ENCODE measurements at regions not wholly inside any gene's neighbourhood (a gene's known extent, or its start where the extent isn't known, plus 50 kb on each side); places are given as distances from the start of the nearest gene placed in this dataset.

- TF ChIP-seq, protein P1, sequence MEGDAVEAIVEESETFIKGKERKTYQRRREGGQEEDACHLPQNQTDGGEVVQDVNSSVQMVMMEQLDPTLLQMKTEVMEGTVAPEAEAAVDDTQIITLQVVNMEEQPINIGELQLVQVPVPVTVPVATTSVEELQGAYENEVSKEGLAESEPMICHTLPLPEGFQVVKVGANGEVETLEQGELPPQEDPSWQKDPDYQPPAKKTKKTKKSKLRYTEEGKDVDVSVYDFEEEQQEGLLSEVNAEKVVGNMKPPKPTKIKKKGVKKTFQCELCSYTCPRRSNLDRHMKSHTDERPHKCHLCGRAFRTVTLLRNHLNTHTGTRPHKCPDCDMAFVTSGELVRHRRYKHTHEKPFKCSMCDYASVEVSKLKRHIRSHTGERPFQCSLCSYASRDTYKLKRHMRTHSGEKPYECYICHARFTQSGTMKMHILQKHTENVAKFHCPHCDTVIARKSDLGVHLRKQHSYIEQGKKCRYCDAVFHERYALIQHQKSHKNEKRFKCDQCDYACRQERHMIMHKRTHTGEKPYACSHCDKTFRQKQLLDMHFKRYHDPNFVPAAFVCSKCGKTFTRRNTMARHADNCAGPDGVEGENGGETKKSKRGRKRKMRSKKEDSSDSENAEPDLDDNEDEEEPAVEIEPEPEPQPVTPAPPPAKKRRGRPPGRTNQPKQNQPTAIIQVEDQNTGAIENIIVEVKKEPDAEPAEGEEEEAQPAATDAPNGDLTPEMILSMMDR (IDR thresholded peaks at IDR 0.05), result no peak
- Histone ChIP-seq H3K9me3 (ENCODE audit: control insufficient read depth in 1 of 2, insufficient read depth in 1 of 2, low read length in 2 of 2) (no peaks in the 10 kb centered on the region), H3K27ac (ENCODE audit: low read depth in 1 of 2, low read length in 2 of 2) (no peak overlapping the region), H3K4me1 (ENCODE audit: insufficient read depth, low read length) (no peaks in the 10 kb centered on the region), H3K36me3 (ENCODE audit: insufficient read depth, low read length) (no peaks in the 10 kb centered on the region), H3K27me3 (ENCODE audit: control insufficient read depth in 1 of 2, insufficient read depth in 2 of 2, low read length in 2 of 2) (no peaks in the 10 kb centered on the region), H3K4me3 (ENCODE audit: low read length) (no peak overlapping the region)
- no peaks in the 10 kb centered on the region for H3K9me3 Mint-ChIP-seq
- H3K4me3 Mint-ChIP-seq, result no peak overlapping the region
- intact Hi-C loops (cut with DNase I, micrococcal nuclease), result no loop called here
- H3K27ac Mint-ChIP-seq, result no peak overlapping the region
- H3K27me3 Mint-ChIP-seq, result no peaks in the 10 kb centered on the region
- DNase-seq (no peak), ATAC-seq (ENCODE audit: poor library complexity) (no peak)
- H3K36me3 Mint-ChIP-seq (ENCODE audit: low read depth), result no peaks in the 10 kb centered on the region
- no peaks in the 10 kb centered on the region for H3K4me1 Mint-ChIP-seq (ENCODE audit: low read depth)
- CTCF ChIA-PET, result no interaction called here
- POLR2A ChIA-PET, result no interaction called here
Measured at GRCh38 chr12:88338486-88338885, 196.4 kb downstream of the TMTC3 start.

GRCh38 chr12:88339254-88339949 lies 197.3 kb downstream of the TMTC3 start:
- Histone ChIP-seq H3K9me3 (ENCODE audit: control insufficient read depth in 1 of 2, insufficient read depth in 1 of 2, low read length in 2 of 2) (no peaks in the 10 kb centered on the region), H3K4me1 (ENCODE audit: insufficient read depth, low read length) (no peaks in the 10 kb centered on the region), H3K4me3 (ENCODE audit: low read length) (no peak overlapping the region), H3K27ac (ENCODE audit: low read depth in 1 of 2, low read length in 2 of 2) (no peak overlapping the region), H3K27me3 (ENCODE audit: control insufficient read depth in 1 of 2, insufficient read depth in 2 of 2, low read length in 2 of 2) (no peaks in the 10 kb centered on the region), H3K36me3 (ENCODE audit: insufficient read depth, low read length) (no peaks in the 10 kb centered on the region)
- TF ChIP-seq, protein P1 (IDR thresholded peaks at IDR 0.05), result no peak
- Mint-ChIP-seq H3K27ac (no peak overlapping the region), H3K36me3 (ENCODE audit: low read depth) (no peaks in the 10 kb centered on the region), H3K4me3 (no peak overlapping the region), H3K4me1 (ENCODE audit: low read depth) (no peaks in the 10 kb centered on the region), H3K27me3 (no peaks in the 10 kb centered on the region), H3K9me3 (no peaks in the 10 kb centered on the region)
- ChIA-PET POLR2A (no interaction called here), CTCF (no interaction called here)
- ATAC-seq (ENCODE audit: poor library complexity) (no peak), DNase-seq (no peak)
- intact Hi-C loops (cut with DNase I, micrococcal nuclease), result no loop called here

DNA sequence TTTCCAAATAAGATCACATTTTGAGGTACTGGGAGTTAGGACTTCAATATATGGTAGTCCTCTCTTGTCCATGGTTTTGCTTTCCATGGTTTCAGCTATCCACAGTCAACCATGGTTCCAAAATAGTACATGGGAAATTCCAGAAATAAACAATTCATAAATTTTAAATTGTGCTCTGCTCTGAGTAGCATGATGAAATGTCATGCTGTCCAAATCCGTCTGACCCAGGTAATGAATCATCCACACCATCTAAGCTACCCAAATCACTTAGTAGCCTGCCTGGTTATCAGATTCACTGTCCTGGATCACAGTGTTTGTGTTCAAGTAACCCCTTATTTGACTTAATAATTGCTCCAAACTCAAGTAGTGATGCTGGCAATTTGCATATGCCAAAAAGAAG lies 197.9 kb downstream of the TMTC3 start:
- Histone ChIP-seq H3K27me3 (ENCODE audit: control insufficient read depth in 1 of 2, insufficient read depth in 2 of 2, low read length in 2 of 2) (no peaks in the 10 kb centered on the region), H3K4me1 (ENCODE audit: insufficient read depth, low read length) (no peaks in the 10 kb centered on the region), H3K27ac (ENCODE audit: low read depth in 1 of 2, low read length in 2 of 2) (no peak overlapping the region), H3K4me3 (ENCODE audit: low read length) (no peak overlapping the region), H3K9me3 (ENCODE audit: control insufficient read depth in 1 of 2, insufficient read depth in 1 of 2, low read length in 2 of 2) (no peaks in the 10 kb centered on the region), H3K36me3 (ENCODE audit: insufficient read depth, low read length) (no peaks in the 10 kb centered on the region)
- no peaks in the 10 kb centered on the region for H3K4me1 Mint-ChIP-seq (ENCODE audit: low read depth)
- intact Hi-C loops (cut with DNase I, micrococcal nuclease), result no loop called here
- no peak overlapping the region for H3K4me3 Mint-ChIP-seq
- DNase-seq (no peak), ATAC-seq (ENCODE audit: poor library complexity) (no peak)
- no peaks in the 10 kb centered on the region for H3K27me3 Mint-ChIP-seq
- no peak overlapping the region for H3K27ac Mint-ChIP-seq
- no peaks in the 10 kb centered on the region for H3K36me3 Mint-ChIP-seq (ENCODE audit: low read depth)
- TF ChIP-seq, protein P1 (IDR thresholded peaks at IDR 0.05), result no peak
- POLR2A ChIA-PET, result no interaction called here
- H3K9me3 Mint-ChIP-seq, result no peaks in the 10 kb centered on the region
- CTCF ChIA-PET, result no interaction called here
